HepG2 (cell line): ENCODE measurements at regions not wholly inside any gene's neighbourhood (a gene's known extent, or its start where the extent isn't known, plus 50 kb on each side); places are given as distances from the start of the nearest gene placed in this dataset.

ENCODE experiments used
- ATAC-seq: fragments of 200-7000 bp; cut with Tn5 transposase; 3 replicates; pipeline ENCODE4 v1.9.1; 2020; ENCODE audit warnings: mild to moderate bottlenecking, moderate library complexity
- BruUV-seq: library from RNA; stranded (reverse); fragments of 400-500 nt; replicated peaks from 2 replicates; lab custom pipeline; 2021; lab: Mats Ljungman, UMichigan
- CTCF ChIA-PET: fragments of 300-600 bp; formaldehyde crosslinking; extraction: SDS; loops from one replicate; lab custom pipeline; 2021; ENCODE audit warnings: low total read pairs, inconsistent platforms, low intra/inter-chr PET ratio; lab: Yijun Ruan, JAX
- POLR2A ChIA-PET: fragments of 350-600 bp; sonication (Branson Sonifier 250); formaldehyde crosslinking; loops from one replicate; lab custom pipeline; 2020; ENCODE audit warnings: antibody characterized with exemption, inconsistent platforms; lab: Yijun Ruan, JAX
- DNase-seq: peaks from one replicate; pipeline ENCODE4 v3.0.0-alpha.2; 2015; ENCODE audit warnings: low spot score
- FAIRE-seq: peaks from 3 replicates; lab custom pipeline; 2011; peaks lifted over from hg19 to GRCh38; lab: Jason Lieb, UNC
- H2AFZ ChIP-seq: one replicate; pipeline ENCODE4 v1.6.1; 2011; ENCODE audit warnings: low read length, inconsistent platforms
- H3K27ac ChIP-seq: fragments of 300-600 bp; 3 replicates; pipeline ENCODE4 v1.8.0; 2011; ENCODE audit warnings: mixed run types, mild to moderate bottlenecking, mixed read lengths, low read length, inconsistent platforms; ENCODE audit not compliant: insufficient read depth; ENCODE audit errors: extremely low read length
- H3K27me3 ChIP-seq, 2 experiments: fragments of 200-600 bp in 1 of 2; 2 replicates in 1 of 2; 3 replicates in 1 of 2; pipeline versions ENCODE4 v1.6.0 to v1.8.0; 2011; ENCODE audit warnings: low read length in 2 of 2, mild to moderate bottlenecking in 2 of 2, moderate library complexity in 2 of 2, inconsistent platforms in 1 of 2; ENCODE audit not compliant: insufficient read depth in 2 of 2, control insufficient read depth in 1 of 2
- H3K36me3 ChIP-seq, 2 experiments: fragments of 200-600 bp in 1 of 2; replicated peaks in 1 of 2; 2 replicates in 1 of 2; 3 replicates in 1 of 2; pipeline versions ENCODE4 v1.5.1 to v1.8.0; 2011; ENCODE audit warnings: low read length in 2 of 2, inconsistent platforms in 1 of 2; ENCODE audit not compliant: insufficient read depth in 2 of 2, control insufficient read depth in 1 of 2
- H3K4me1 ChIP-seq: 2 replicates; pipeline ENCODE4 v1.5.1; 2012; ENCODE audit warnings: low read length, inconsistent platforms; ENCODE audit not compliant: insufficient read depth
- H3K4me2 ChIP-seq: 2 replicates; pipeline ENCODE4 v1.6.0; 2011; ENCODE audit warnings: low read depth, low read length, inconsistent platforms
- H3K4me3 ChIP-seq, 3 experiments: fragments of 200-600 bp in 1 of 3; sonication (generic), shearing (Covaris generic) in 1 of 3; replicated peaks in 1 of 3; 2 replicates each; pipeline ENCODE4 v1.5.1; 2011 to 2016; ENCODE audit warnings: low read length in 3 of 3, inconsistent platforms in 2 of 3, low read depth in 2 of 3, mild to moderate bottlenecking in 2 of 3, control low read depth in 1 of 3, mixed read lengths in 1 of 3; ENCODE audit not compliant: insufficient read depth in 1 of 3
- H3K79me2 ChIP-seq: one replicate; pipeline ENCODE4 v1.6.1; 2011; ENCODE audit warnings: low read length, inconsistent platforms; ENCODE audit not compliant: insufficient read depth
- H3K9ac ChIP-seq: 2 replicates; pipeline ENCODE4 v1.6.0; 2011; ENCODE audit warnings: mild to moderate bottlenecking, low read depth, low read length, inconsistent platforms; ENCODE audit not compliant: insufficient read depth
- H3K9me3 ChIP-seq: 2 replicates; pipeline ENCODE4 v1.5.1; 2012; ENCODE audit warnings: mild to moderate bottlenecking, low read length
- H4K20me1 ChIP-seq: 2 replicates; pipeline ENCODE4 v1.6.0; 2011; ENCODE audit warnings: inconsistent platforms, mild to moderate bottlenecking, low read length, moderate library complexity; ENCODE audit not compliant: insufficient read depth
- AKAP8 ChIP-seq: sonication (generic); formaldehyde crosslinking; IDR thresholded peaks from 2 replicates; pipeline ENCODE4 v1.5.1; 2020; ENCODE audit warnings: mild to moderate bottlenecking, missing genetic modification reagents
- DZIP1 ChIP-seq: sonication (generic); formaldehyde crosslinking; IDR thresholded peaks from 2 replicates; pipeline ENCODE4 v1.5.0; 2020; ENCODE audit warnings: mild to moderate bottlenecking, missing genetic modification reagents
- HOMEZ ChIP-seq: IDR thresholded peaks from 2 replicates; pipeline ENCODE4 v1.6.1; 2016; ENCODE audit warnings: low read depth
- NFAT5 ChIP-seq: sonication (generic); formaldehyde crosslinking; IDR thresholded peaks from 2 replicates; pipeline ENCODE4 v1.4.0; 2020; ENCODE audit warnings: missing genetic modification reagents
- TAF15 ChIP-seq: fragments of 200-400 bp; formaldehyde crosslinking; IDR thresholded peaks from one replicate; pipeline ENCODE4 v1.6.1; 2018; ENCODE audit warnings: mild to moderate bottlenecking, low read depth, low read length; ENCODE audit not compliant: poor library complexity, severe bottlenecking
- ZIK1 ChIP-seq: sonication (generic); formaldehyde crosslinking; IDR thresholded peaks from 2 replicates; pipeline ENCODE4 v1.5.0; 2020; ENCODE audit warnings: mild to moderate bottlenecking, low read depth, missing genetic modification reagents, borderline replicate concordance
- ZNF512B ChIP-seq: sonication (generic); formaldehyde crosslinking; IDR thresholded peaks from 2 replicates; pipeline ENCODE4 v1.5.1; 2020; ENCODE audit warnings: missing genetic modification reagents, mild to moderate bottlenecking, borderline replicate concordance
- ZNF577 ChIP-seq: sonication (generic); formaldehyde crosslinking; IDR thresholded peaks from 2 replicates; pipeline ENCODE4 v1.4.0; 2020; ENCODE audit warnings: mild to moderate bottlenecking, low read depth, missing genetic modification reagents, borderline replicate concordance
- WGBS: methylation state at CpG from one replicate; pipeline ENCODE4 v1.1.6; 2017; ENCODE audit warnings: low lambda C conversion rate; 5-methylcytosine and 5-hydroxymethylcytosine counted together
- in situ Hi-C: cut with HindIII; loops from 2 replicates; pipeline ENCODE4 v1.10.0; 2017; ENCODE audit warnings: low pct_unique_long_range_greater_than_20kb; ENCODE audit not compliant: extremely low pct_ligation_motif_present
- intact Hi-C: fragments of 100-400 bp; cut with micrococcal nuclease; formaldehyde crosslinking; loops from one replicate; pipeline ENCODE4 v1.10.0; 2022; ENCODE audit not compliant: unreplicated experiment

- H3K9me3 ChIP-seq: no peaks in the 10 kb centered on the region
- no peak overlapping the region for H3K4me3 ChIP-seq
- H3K27ac ChIP-seq: no peak overlapping the region
- 54% methylated on average over 5 of the region's 5 CpGs for WGBS
- no peak for ATAC-seq
- no peaks in the 10 kb centered on the region for H3K36me3 ChIP-seq
- ChIA-PET CTCF (no interaction called here), POLR2A (no interaction called here)
- no peak for FAIRE-seq
- H3K4me1 ChIP-seq: no peaks in the 10 kb centered on the region
- intact Hi-C loops (no loop called here), in situ Hi-C loops (no loop called here)
- no peak overlapping the region for H2AFZ ChIP-seq
- H4K20me1 ChIP-seq: no peaks in the 10 kb centered on the region
- no TSS peak for BruUV-seq
- no peaks in the 10 kb centered on the region for H3K79me2 ChIP-seq
- H3K9ac ChIP-seq: no peak overlapping the region
- DNase-seq: no peak
- H3K27me3 ChIP-seq: no peaks in the 10 kb centered on the region
- H3K4me2 ChIP-seq: no peak overlapping the region
- no peak for TF ChIP-seq HOMEZ (CRISPR knock-in tag)
- no peak for TF ChIP-seq ZNF577 (CRISPR knock-in tag)
- TF ChIP-seq DZIP1 (CRISPR knock-in tag): no peak
- TF ChIP-seq ZNF512B (CRISPR knock-in tag): no peak
- no peak for TF ChIP-seq AKAP8
- no peak for TF ChIP-seq ZIK1
- no peak for TF ChIP-seq TAF15
- TF ChIP-seq NFAT5 (CRISPR knock-in tag): no peak
Measured at GRCh38 chr12:18979401-18980126, 150.0 kb upstream of the PLEKHA5 start.
